ENCODE measurements at regions not wholly inside any gene's neighbourhood (a gene's known extent, or its start where the extent isn't known, plus 50 kb on each side); places are given as distances from the start of the nearest gene placed in this dataset.

DNA sequence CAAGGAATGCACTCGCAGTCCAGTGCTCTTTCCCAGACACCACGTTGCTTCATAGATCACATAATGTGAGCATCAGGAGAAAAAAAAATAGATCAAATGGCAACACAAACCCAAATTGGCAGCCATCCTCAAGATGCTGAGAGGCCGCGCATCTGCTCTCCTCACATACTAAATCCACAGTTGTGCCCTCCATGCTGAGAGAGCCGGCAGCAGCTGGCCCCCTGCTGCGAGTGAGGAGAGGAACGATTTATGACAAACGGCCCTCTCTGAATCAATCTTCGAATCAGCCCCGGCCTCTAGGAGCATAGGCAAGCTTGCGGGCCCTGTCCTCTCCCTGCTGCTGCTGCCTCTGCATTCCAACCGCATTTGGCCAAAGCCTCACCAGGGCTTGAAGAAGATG is 159.9 kb upstream of the TENM4 start:
- Histone ChIP-seq H3K27me3 (no peaks in the 10 kb centered on the region), H3K27ac (no peak overlapping the region), H3K4me3 (no peak overlapping the region), H3K4me1 (no peaks in the 10 kb centered on the region), H3K36me3 (no peaks in the 10 kb centered on the region), H3K9me3 (no peaks in the 10 kb centered on the region)
- WGBS, 2 donors: 80 to 81% methylated on average over 6 to 11 of the region's 12 CpGs
- intact Hi-C loops (cut with DNase I): no loop called here
- DNase-seq: no peak
- TF ChIP-seq, protein P1, sequence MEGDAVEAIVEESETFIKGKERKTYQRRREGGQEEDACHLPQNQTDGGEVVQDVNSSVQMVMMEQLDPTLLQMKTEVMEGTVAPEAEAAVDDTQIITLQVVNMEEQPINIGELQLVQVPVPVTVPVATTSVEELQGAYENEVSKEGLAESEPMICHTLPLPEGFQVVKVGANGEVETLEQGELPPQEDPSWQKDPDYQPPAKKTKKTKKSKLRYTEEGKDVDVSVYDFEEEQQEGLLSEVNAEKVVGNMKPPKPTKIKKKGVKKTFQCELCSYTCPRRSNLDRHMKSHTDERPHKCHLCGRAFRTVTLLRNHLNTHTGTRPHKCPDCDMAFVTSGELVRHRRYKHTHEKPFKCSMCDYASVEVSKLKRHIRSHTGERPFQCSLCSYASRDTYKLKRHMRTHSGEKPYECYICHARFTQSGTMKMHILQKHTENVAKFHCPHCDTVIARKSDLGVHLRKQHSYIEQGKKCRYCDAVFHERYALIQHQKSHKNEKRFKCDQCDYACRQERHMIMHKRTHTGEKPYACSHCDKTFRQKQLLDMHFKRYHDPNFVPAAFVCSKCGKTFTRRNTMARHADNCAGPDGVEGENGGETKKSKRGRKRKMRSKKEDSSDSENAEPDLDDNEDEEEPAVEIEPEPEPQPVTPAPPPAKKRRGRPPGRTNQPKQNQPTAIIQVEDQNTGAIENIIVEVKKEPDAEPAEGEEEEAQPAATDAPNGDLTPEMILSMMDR (IDR thresholded peaks at IDR 0.05): no peak
- TF ChIP-seq POLR2A (IDR thresholded peaks at IDR 0.05): no peak

GRCh38 chr11:79594834-79595233 is 154.0 kb upstream of the TENM4 start:
- no peaks in the 10 kb centered on the region for H3K27me3 ChIP-seq
- no peak for DNase-seq
- H3K27ac ChIP-seq: no peak overlapping the region
- no peak overlapping the region for H3K4me3 ChIP-seq
- 46 to 70% methylated on average over 4 of the region's 4 CpGs for WGBS, 2 donors
- no peaks in the 10 kb centered on the region for H3K4me1 ChIP-seq
- TF ChIP-seq, protein P1 (IDR thresholded peaks at IDR 0.05): no peak
- no peak for TF ChIP-seq POLR2A (IDR thresholded peaks at IDR 0.05)
- intact Hi-C loops (cut with DNase I): no loop called here
- peaks cover 0 to 11% (median 0%) of the 10 kb centered on the region in 3 donors for H3K9me3 ChIP-seq
- H3K36me3 ChIP-seq: no peaks in the 10 kb centered on the region

- DNase-seq: no peak
- intact Hi-C loops (cut with DNase I): no loop called here
- 41 to 88% methylated on average over 3 of the region's 3 CpGs for WGBS, 2 donors
- H3K9me3 ChIP-seq: peaks cover 0 to 11% (median 0%) of the 10 kb centered on the region in 3 donors
- H3K27me3 ChIP-seq: no peaks in the 10 kb centered on the region
- H3K4me3 ChIP-seq: no peak overlapping the region
- no peaks in the 10 kb centered on the region for H3K36me3 ChIP-seq
- TF ChIP-seq POLR2A (IDR thresholded peaks at IDR 0.05): no peak
- TF ChIP-seq, protein P1 (IDR thresholded peaks at IDR 0.05): no peak
- H3K27ac ChIP-seq: no peak overlapping the region
- no peaks in the 10 kb centered on the region for H3K4me1 ChIP-seq
Measured at GRCh38 chr11:79592824-79593223, 152.0 kb upstream of the TENM4 start.

- Histone ChIP-seq H3K4me1 (no peaks in the 10 kb centered on the region), H3K9me3 (peaks cover 0 to 11% (median 0%) of the 10 kb centered on the region in 3 donors), H3K27me3 (no peaks in the 10 kb centered on the region), H3K36me3 (no peaks in the 10 kb centered on the region), H3K4me3 (no peak overlapping the region), H3K27ac (no peak overlapping the region)
- WGBS, 2 donors: 45 to 54% methylated on average over 4 of the region's 4 CpGs
- DNase-seq: no peak
- TF ChIP-seq, protein P1 (IDR thresholded peaks at IDR 0.05): no peak
- TF ChIP-seq POLR2A (IDR thresholded peaks at IDR 0.05): no peak
- intact Hi-C loops (cut with DNase I): no loop called here
Measured at GRCh38 chr11:79592406-79592805, 151.6 kb upstream of the TENM4 start.

DNA sequence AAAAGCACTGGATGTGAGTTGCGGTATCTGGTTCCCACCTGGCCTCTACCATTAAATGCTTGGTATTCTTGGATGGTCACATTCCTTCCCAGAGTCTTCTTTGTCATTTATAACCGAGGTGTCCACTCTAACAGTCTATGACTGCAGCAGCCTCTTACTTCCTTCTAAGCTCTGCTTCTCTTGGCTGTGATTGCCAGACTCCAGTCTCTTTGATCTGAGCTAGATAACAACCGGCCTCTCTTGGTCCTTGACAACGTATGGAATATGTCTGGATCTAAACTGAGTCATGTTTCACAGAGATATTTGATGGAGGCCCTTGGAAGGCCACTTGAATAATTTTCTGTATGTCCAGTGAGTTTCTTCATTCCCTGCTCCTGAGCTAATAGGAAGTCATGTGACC is 141.6 kb upstream of the TENM4 start:
- intact Hi-C loops (cut with DNase I): no loop called here
- no peaks in the 10 kb centered on the region for H3K27me3 ChIP-seq
- H3K27ac ChIP-seq: no peak overlapping the region
- TF ChIP-seq, protein P1 (IDR thresholded peaks at IDR 0.05): no peak
- TF ChIP-seq POLR2A (IDR thresholded peaks at IDR 0.05): no peak
- no peaks in the 10 kb centered on the region for H3K9me3 ChIP-seq
- no peak overlapping the region for H3K4me3 ChIP-seq
- H3K36me3 ChIP-seq: no peaks in the 10 kb centered on the region
- DNase-seq: no peak
- H3K4me1 ChIP-seq: no peaks in the 10 kb centered on the region
- WGBS, 2 donors: 71 to 86% methylated on average over 4 of the region's 4 CpGs
